Astrocyte of the hippocampus (primary cell): ENCODE measurements at regions not wholly inside any gene's neighbourhood (a gene's known extent, or its start where the extent isn't known, plus 50 kb on each side); places are given as distances from the start of the nearest gene placed in this dataset.

Experiments
- DNase-seq: peaks from one replicate; pipeline ENCODE4 v3.0.0; 2011; ENCODE audit warnings: low read depth, low spot score

- DNase-seq, result no peak
Measured at GRCh38 chrX:46301903-46302302, 243.3 kb downstream of the ZNF674 start.

- peak; percentile 66 for DNase-seq
Measured at GRCh38 chrX:46298821-46299220, 246.4 kb downstream of the ZNF674 start.

- no peak for DNase-seq
Measured at GRCh38 chrX:46295963-46296362, 249.3 kb downstream of the ZNF674 start.

- peak; percentile 74 for DNase-seq
Measured at GRCh38 chrX:46294234-46294633, 251.0 kb downstream of the ZNF674 start.

- no peak for DNase-seq
Measured at GRCh38 chrX:46279925-46280313, 265.3 kb downstream of the ZNF674 start.

GRCh38 chrX:46279214-46279924, 265.9 kb downstream of the ZNF674 start:
- no peak for DNase-seq

- DNase-seq, result no peak
Measured at GRCh38 chrX:46278572-46278971, 266.6 kb downstream of the ZNF674 start.

- peak; percentile 62 for DNase-seq
Measured at GRCh38 chrX:46268412-46268811, 276.8 kb downstream of the ZNF674 start.

- no peak for DNase-seq
Measured at GRCh38 chrX:46263494-46263893, 281.7 kb downstream of the ZNF674 start.

GRCh38 chrX:46262304-46262703, 282.9 kb downstream of the ZNF674 start:
- no peak for DNase-seq

GRCh38 chrX:46260499-46260898, 284.7 kb downstream of the ZNF674 start:
- DNase-seq, result peak; percentile 41

GRCh38 chrX:46258356-46258755, 286.9 kb downstream of the ZNF674 start:
- peak; percentile 60 for DNase-seq

GRCh38 chrX:46257451-46257879, 287.8 kb downstream of the ZNF674 start:
- no peak for DNase-seq

- DNase-seq, result no peak
Measured at GRCh38 chrX:46256875-46257274, 288.3 kb downstream of the ZNF674 start.

- DNase-seq, result no peak
Measured at GRCh38 chrX:46255046-46255445, 290.2 kb downstream of the ZNF674 start.

- DNase-seq, result no peak
Measured at GRCh38 chrX:46254641-46255040, 290.6 kb downstream of the ZNF674 start.

- peak; percentile 16 for DNase-seq
Measured at GRCh38 chrX:46251755-46252154, 293.5 kb downstream of the ZNF674 start.

GRCh38 chrX:46250151-46250550, 295.1 kb downstream of the ZNF674 start:
- no peak for DNase-seq

- no peak for DNase-seq
Measured at GRCh38 chrX:46247456-46247855, 297.8 kb downstream of the ZNF674 start.

GRCh38 chrX:46244451-46244850, 300.8 kb downstream of the ZNF674 start:
- DNase-seq, result peak; percentile 59

GRCh38 chrX:46236411-46236810, 308.8 kb downstream of the ZNF674 start:
- DNase-seq, result no peak

GRCh38 chrX:46235778-46236177, 309.4 kb downstream of the ZNF674 start:
- no peak for DNase-seq

GRCh38 chrX:46234775-46235174, 310.4 kb downstream of the ZNF674 start:
- DNase-seq, result no peak

- no peak for DNase-seq
Measured at GRCh38 chrX:46228389-46228788, 316.8 kb downstream of the ZNF674 start.
